WERI-Rb-1 (cell line): ENCODE measurements at regions not wholly inside any gene's neighbourhood (a gene's known extent, or its start where the extent isn't known, plus 50 kb on each side); places are given as distances from the start of the nearest gene placed in this dataset.

Experiments used
- DNase-seq: peaks from one replicate; pipeline ENCODE4 v3.0.0-alpha.2; 2020
- H3K27ac ChIP-seq: fragments of 250-450 bp; sonication (Bioruptor Pico); 2 replicates; pipeline ENCODE4 v1.5.1; 2020; ENCODE audit warnings: mild to moderate bottlenecking, moderate library complexity
- H3K27me3 ChIP-seq: fragments of 250-450 bp; sonication (Bioruptor Pico); 2 replicates; pipeline ENCODE4 v1.5.1; 2021; ENCODE audit warnings: mild to moderate bottlenecking, low read depth, moderate library complexity; ENCODE audit not compliant: insufficient read depth, severe bottlenecking
- H3K36me3 ChIP-seq: fragments of 250-450 bp; sonication (Bioruptor Pico); 2 replicates; pipeline ENCODE4 v1.5.1; 2020; ENCODE audit warnings: mild to moderate bottlenecking, moderate library complexity
- H3K4me3 ChIP-seq: 2 replicates; pipeline ENCODE4 v1.5.1; 2011; ENCODE audit warnings: low read depth, mild to moderate bottlenecking, control low read depth, low read length
- H3K9me3 ChIP-seq: fragments of 250-450 bp; sonication (Bioruptor Pico); 2 replicates; pipeline ENCODE4 v1.5.1; 2021; ENCODE audit warnings: mild to moderate bottlenecking, moderate library complexity; ENCODE audit not compliant: severe bottlenecking
- CTCF ChIP-seq: IDR thresholded peaks from 2 replicates; pipeline ENCODE4 v1.5.1; 2011; ENCODE audit warnings: low read depth, mild to moderate bottlenecking, control low read depth, inconsistent platforms, low read length

GRCh38 chr5:89003563-89004036 lies 120.6 kb upstream of the MEF2C start:
- Histone ChIP-seq H3K36me3 (no peaks in the 10 kb centered on the region), H3K27ac (no peak overlapping the region), H3K27me3 (no peaks in the 10 kb centered on the region), H3K9me3 (no peaks in the 10 kb centered on the region), H3K4me3 (no peak overlapping the region)
- no peak for TF ChIP-seq CTCF
- DNase-seq: no peak

DNA sequence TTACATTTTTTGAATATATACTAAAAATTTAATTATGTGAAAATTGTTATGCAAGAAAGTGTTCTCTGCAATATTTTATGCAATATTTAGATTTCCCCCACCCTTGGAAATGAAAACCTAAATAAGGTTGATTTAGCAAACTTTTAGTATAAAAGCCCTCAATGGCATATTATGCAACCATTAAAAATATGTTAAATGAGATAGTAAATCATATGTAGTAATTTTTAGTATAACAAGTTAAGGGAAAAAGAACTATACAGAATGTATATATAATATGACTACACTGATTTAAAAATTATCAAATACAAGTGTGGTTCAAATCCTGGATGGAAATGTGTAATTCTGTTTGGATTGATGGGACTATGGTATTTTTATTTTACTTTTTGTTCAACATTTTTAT lies 116.9 kb upstream of the MEF2C start:
- DNase-seq: no peak
- H3K4me3 ChIP-seq: no peak overlapping the region

GRCh38 chr5:88997937-88998336 lies 115.0 kb upstream of the MEF2C start:
- Histone ChIP-seq H3K27ac (no peak overlapping the region), H3K36me3 (no peaks in the 10 kb centered on the region), H3K27me3 (no peaks in the 10 kb centered on the region), H3K4me3 (no peak overlapping the region), H3K9me3 (no peaks in the 10 kb centered on the region)
- DNase-seq: no peak
- no peak for TF ChIP-seq CTCF

More for the DNA sequence above, 116.9 kb upstream of the MEF2C start:
- Histone ChIP-seq H3K9me3 (no peaks in the 10 kb centered on the region), H3K36me3 (no peaks in the 10 kb centered on the region), H3K27ac (no peak overlapping the region), H3K27me3 (no peaks in the 10 kb centered on the region)
- no peak for TF ChIP-seq CTCF

GRCh38 chr5:88984040-88984439 lies 101.1 kb upstream of the MEF2C start:
- no peaks in the 10 kb centered on the region for H3K27me3 ChIP-seq
- H3K9me3 ChIP-seq: no peaks in the 10 kb centered on the region
- TF ChIP-seq CTCF: no peak
- H3K27ac ChIP-seq: no peak overlapping the region
- DNase-seq: no peak
- no peaks in the 10 kb centered on the region for H3K36me3 ChIP-seq
- H3K4me3 ChIP-seq: no peak overlapping the region

- H3K4me3 ChIP-seq: no peak overlapping the region
- no peak overlapping the region for H3K27ac ChIP-seq
- TF ChIP-seq CTCF: no peak
- H3K36me3 ChIP-seq: no peaks in the 10 kb centered on the region
- no peaks in the 10 kb centered on the region for H3K27me3 ChIP-seq
- no peak for DNase-seq
- no peaks in the 10 kb centered on the region for H3K9me3 ChIP-seq
Measured at GRCh38 chr5:88979726-88980125, 96.7 kb upstream of the MEF2C start.

GRCh38 chr5:88979244-88979643 lies 96.3 kb upstream of the MEF2C start:
- Histone ChIP-seq H3K36me3 (no peaks in the 10 kb centered on the region), H3K9me3 (no peaks in the 10 kb centered on the region), H3K4me3 (no peak overlapping the region), H3K27ac (no peak overlapping the region), H3K27me3 (no peaks in the 10 kb centered on the region)
- no peak for DNase-seq
- no peak for TF ChIP-seq CTCF
